ENCODE measurements at regions not wholly inside any gene's neighbourhood (a gene's known extent, or its start where the extent isn't known, plus 50 kb on each side); places are given as distances from the start of the nearest gene placed in this dataset.

DNA sequence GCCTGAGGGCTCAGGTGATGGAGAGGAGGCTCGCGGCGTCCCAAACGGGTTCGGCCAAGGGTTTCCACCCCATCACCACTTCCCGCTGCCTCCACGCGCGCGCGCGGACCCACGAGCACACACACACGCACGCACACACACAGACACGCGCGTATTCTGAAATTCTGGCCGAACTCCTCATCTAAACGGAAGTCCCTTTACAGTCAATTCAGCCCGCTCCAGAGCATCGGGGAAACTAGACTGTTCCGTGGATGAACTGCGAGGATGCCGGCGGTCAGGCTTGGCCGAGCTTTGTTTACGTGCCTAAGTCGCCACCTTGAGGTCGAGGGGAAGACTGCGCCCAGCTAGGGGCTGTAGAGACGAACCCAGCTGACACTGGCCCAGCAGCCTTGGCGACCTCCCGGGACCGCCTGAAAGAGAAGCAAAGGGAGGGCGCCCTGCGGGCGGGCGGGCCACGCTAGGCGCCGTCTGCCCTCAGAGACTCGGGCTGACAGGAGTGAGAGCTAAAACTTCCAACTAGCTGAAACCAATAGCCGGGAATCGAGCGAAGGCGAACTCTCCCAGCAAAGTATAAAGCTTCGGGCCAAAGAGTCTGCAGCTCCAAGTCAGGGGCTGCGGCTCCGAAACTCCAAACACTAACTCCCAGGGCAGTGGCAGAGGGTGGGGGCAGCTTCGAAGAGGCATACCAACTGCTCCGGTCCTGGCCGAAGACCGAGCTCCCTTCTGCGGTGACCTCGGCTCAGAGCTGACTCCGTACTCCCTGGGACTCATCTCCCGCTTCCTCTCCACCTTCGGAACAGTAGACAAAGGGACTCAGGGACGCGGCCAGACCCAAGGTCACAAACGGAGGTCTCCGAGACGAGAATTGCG is 124.7 kb upstream of the C11orf58 start (continued):
- TF ChIP-seq, protein P1, sequence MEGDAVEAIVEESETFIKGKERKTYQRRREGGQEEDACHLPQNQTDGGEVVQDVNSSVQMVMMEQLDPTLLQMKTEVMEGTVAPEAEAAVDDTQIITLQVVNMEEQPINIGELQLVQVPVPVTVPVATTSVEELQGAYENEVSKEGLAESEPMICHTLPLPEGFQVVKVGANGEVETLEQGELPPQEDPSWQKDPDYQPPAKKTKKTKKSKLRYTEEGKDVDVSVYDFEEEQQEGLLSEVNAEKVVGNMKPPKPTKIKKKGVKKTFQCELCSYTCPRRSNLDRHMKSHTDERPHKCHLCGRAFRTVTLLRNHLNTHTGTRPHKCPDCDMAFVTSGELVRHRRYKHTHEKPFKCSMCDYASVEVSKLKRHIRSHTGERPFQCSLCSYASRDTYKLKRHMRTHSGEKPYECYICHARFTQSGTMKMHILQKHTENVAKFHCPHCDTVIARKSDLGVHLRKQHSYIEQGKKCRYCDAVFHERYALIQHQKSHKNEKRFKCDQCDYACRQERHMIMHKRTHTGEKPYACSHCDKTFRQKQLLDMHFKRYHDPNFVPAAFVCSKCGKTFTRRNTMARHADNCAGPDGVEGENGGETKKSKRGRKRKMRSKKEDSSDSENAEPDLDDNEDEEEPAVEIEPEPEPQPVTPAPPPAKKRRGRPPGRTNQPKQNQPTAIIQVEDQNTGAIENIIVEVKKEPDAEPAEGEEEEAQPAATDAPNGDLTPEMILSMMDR (IDR thresholded peaks at IDR 0.05): peak; percentile 81
- TF ChIP-seq GATA3 (IDR thresholded peaks at IDR 0.05; ENCODE audit: borderline replicate concordance) (no peak), MAZ (IDR thresholded peaks at IDR 0.05; ENCODE audit: borderline replicate concordance, low read depth, low read length) (no peak), POLR2A (IDR thresholded peaks at IDR 0.05; ENCODE audit: low read length) (no peak), ZNF302 (CRISPR knock-in tag; IDR thresholded peaks at IDR 0.05) (no peak), CEBPB (IDR thresholded peaks at IDR 0.05) (no peak), CHD4 (IDR thresholded peaks at IDR 0.05; ENCODE audit: borderline replicate concordance) (no peak), EHMT2 (IDR thresholded peaks at IDR 0.05; ENCODE audit: low read depth) (no peak)
- TF ChIP-seq, protein P2, sequence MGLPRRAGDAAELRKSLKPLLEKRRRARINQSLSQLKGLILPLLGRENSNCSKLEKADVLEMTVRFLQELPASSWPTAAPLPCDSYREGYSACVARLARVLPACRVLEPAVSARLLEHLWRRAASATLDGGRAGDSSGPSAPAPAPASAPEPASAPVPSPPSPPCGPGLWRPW (IDR thresholded peaks at IDR 0.05): no peak
- TF ChIP-seq, protein P3, sequence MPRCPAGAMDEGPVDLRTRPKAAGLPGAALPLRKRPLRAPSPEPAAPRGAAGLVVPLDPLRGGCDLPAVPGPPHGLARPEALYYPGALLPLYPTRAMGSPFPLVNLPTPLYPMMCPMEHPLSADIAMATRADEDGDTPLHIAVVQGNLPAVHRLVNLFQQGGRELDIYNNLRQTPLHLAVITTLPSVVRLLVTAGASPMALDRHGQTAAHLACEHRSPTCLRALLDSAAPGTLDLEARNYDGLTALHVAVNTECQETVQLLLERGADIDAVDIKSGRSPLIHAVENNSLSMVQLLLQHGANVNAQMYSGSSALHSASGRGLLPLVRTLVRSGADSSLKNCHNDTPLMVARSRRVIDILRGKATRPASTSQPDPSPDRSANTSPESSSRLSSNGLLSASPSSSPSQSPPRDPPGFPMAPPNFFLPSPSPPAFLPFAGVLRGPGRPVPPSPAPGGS (IDR thresholded peaks at IDR 0.05): no peak

DNA sequence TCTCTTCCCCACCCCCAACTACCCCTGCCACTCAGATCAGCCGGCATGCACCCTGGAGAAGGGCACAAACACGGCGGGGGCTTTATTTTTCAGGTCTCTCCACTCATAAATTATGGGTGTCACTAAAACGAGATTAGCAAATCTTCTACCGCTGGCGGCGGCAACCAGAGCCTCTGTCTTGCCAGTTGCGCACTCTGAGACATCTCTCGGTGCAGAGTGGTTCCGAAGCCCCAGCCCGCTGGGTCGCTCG is 125.3 kb upstream of the C11orf58 start:
- no peak for DNase-seq (ENCODE audit: low read depth in 1 of 2, low spot score in 1 of 2)
- TF ChIP-seq EP300 (IDR thresholded peaks at IDR 0.05): no peak
- TF ChIP-seq, protein P4, sequence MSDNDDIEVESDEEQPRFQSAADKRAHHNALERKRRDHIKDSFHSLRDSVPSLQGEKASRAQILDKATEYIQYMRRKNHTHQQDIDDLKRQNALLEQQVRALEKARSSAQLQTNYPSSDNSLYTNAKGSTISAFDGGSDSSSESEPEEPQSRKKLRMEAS (IDR thresholded peaks at IDR 0.05): no peak
- no peak for TF ChIP-seq ZSCAN20 (CRISPR knock-in tag; IDR thresholded peaks at IDR 0.05)
- no peak for TF ChIP-seq EHF (CRISPR knock-in tag; IDR thresholded peaks at IDR 0.05)
- TF ChIP-seq POLR2A (IDR thresholded peaks at IDR 0.05; ENCODE audit: low read length): no peak
- ATAC-seq: no peak; a peak in 1 of 6 replicates
- FAIRE-seq: no peak
- Histone ChIP-seq H3K4me2 (peak overlapping the region; percentile 100), H3K9me3 (no peaks in the 10 kb centered on the region), H3K4me3 (peak overlapping the region; percentile 49), H3K27ac (no peak overlapping the region), H3K4me1 (peaks cover 10% of the 10 kb centered on the region; the same call in 2 of the 3 replicates)
- ChIA-PET POLR2A (interaction anchor here (0.9 kb wide), 1 partner anchor 963 kb away, joined by 3 read pairs; no protein-coding TSS in a partner anchor), CTCF (interaction anchor here (0.7 to 3.7 kb wide), 29 partner anchors 9 to 1705 kb away, joined by 3 to 29 read pairs (median 4); no protein-coding TSS in a partner anchor)
- WGBS (ENCODE audit: missing lambda C conversion rate): 1% methylated on average over 8 of the region's 13 CpGs

DNA sequence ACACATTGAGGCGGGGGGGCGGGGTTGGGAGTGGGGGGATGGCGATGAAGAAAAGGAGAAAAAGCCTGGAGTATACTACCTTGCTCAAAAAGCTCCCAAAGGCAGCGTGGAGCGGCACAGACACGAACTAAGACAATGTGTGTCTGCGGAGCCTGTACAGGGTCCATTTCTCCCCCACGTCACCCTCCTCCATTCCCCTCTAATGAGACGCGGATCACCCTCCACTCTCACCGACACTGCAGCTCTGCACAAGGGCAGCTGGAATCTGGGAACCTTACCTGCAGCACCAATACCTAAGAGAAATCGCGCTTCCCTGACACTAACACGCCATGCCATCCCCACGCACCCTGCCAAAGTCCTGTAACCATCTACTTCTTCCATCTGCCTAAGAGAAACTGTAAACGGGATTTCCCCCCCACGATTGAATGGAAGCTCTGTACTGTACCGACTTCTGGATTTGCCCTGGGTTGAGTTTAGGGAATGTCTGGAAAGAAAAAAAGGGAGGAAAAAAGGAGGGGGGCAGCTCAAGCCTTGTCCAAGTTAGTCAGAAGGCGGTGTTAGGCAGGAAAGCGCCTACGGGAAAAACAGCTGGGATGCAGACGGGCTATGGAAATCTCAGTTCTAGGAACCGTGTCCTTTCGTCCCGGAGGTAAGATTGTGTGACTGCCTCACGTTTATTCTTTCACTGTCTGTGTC is 125.7 kb upstream of the C11orf58 start:
- ATAC-seq (peak; percentile 46 to 57), DNase-seq (ENCODE audit: low read depth in 1 of 2, low spot score in 1 of 2) (no peak), FAIRE-seq (no peak)
- WGBS (ENCODE audit: missing lambda C conversion rate): 13% methylated on average over 26 of the region's 26 CpGs
- ChIA-PET POLR2A (interaction anchor here (0.9 kb wide), 1 partner anchor 963 kb away, joined by 3 read pairs; no protein-coding TSS in a partner anchor), CTCF (interaction anchor here (0.7 to 3.7 kb wide), 16 partner anchors 378 to 1705 kb away, joined by 3 to 29 read pairs (median 6); no protein-coding TSS in a partner anchor)
- Histone ChIP-seq H3K4me1 (peaks cover 10% of the 10 kb centered on the region; the same call in 2 of the 3 replicates), H3K9me3 (no peaks in the 10 kb centered on the region), H3K4me3 (peak overlapping the region; percentile 49), H3K4me2 (peak overlapping the region; percentile 100), H3K27ac (no peak overlapping the region)
- TF ChIP-seq, protein P5, sequence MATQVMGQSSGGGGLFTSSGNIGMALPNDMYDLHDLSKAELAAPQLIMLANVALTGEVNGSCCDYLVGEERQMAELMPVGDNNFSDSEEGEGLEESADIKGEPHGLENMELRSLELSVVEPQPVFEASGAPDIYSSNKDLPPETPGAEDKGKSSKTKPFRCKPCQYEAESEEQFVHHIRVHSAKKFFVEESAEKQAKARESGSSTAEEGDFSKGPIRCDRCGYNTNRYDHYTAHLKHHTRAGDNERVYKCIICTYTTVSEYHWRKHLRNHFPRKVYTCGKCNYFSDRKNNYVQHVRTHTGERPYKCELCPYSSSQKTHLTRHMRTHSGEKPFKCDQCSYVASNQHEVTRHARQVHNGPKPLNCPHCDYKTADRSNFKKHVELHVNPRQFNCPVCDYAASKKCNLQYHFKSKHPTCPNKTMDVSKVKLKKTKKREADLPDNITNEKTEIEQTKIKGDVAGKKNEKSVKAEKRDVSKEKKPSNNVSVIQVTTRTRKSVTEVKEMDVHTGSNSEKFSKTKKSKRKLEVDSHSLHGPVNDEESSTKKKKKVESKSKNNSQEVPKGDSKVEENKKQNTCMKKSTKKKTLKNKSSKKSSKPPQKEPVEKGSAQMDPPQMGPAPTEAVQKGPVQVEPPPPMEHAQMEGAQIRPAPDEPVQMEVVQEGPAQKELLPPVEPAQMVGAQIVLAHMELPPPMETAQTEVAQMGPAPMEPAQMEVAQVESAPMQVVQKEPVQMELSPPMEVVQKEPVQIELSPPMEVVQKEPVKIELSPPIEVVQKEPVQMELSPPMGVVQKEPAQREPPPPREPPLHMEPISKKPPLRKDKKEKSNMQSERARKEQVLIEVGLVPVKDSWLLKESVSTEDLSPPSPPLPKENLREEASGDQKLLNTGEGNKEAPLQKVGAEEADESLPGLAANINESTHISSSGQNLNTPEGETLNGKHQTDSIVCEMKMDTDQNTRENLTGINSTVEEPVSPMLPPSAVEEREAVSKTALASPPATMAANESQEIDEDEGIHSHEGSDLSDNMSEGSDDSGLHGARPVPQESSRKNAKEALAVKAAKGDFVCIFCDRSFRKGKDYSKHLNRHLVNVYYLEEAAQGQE (IDR thresholded peaks at IDR 0.05): no peak
- 0 out of 2 replicates have a peak, but pooled peaks have one; percentile 12 for TF ChIP-seq RNF2 (IDR thresholded peaks at IDR 0.05; ENCODE audit: borderline replicate concordance, low read depth)

Data from A549 (cell line).